ENCODE measurements at regions not wholly inside any gene's neighbourhood (a gene's known extent, or its start where the extent isn't known, plus 50 kb on each side); places are given as distances from the start of the nearest gene placed in this dataset.
"Not testable (repeated sequence)": the region's sequence is repeated elsewhere in the genome, so short reads cannot be mapped to it uniquely, and the experiment has no call there.

- ChIA-PET POLR2A (ENCODE audit: partially characterized antibody) (no interaction called here), CTCF (ENCODE audit: partially characterized antibody) (interaction anchor here (0.8 kb wide), 1 partner anchor 856 kb away, joined by 3 read pairs; no protein-coding TSS in a partner anchor)
- H3K27ac Mint-ChIP-seq, result no peak overlapping the region
- Histone ChIP-seq H3K36me3 (ENCODE audit: insufficient read depth, low read length) (no peaks in the 10 kb centered on the region), H3K4me1 (ENCODE audit: insufficient read depth, low read length) (no peaks in the 10 kb centered on the region), H3K27ac (ENCODE audit: low read depth, low read length) (no peak overlapping the region), H3K9me3 (ENCODE audit: control insufficient read depth in 1 of 2, low read length in 2 of 2) (no peaks in the 10 kb centered on the region), H3K27me3 (ENCODE audit: insufficient read depth, low read length) (peaks cover 3% of the 10 kb centered on the region), H3K4me3 (ENCODE audit: low read length in 2 of 2) (no peak overlapping the region)
- DNase-seq, result no peak
- H3K4me1 Mint-ChIP-seq, result no peaks in the 10 kb centered on the region
- peaks cover 3 to 8% of the 10 kb centered on the region in 2 donors for H3K27me3 Mint-ChIP-seq
- no peak overlapping the region for H3K4me3 Mint-ChIP-seq
- H3K36me3 Mint-ChIP-seq, result no peaks in the 10 kb centered on the region
- H3K9me3 Mint-ChIP-seq, result no peaks in the 10 kb centered on the region
- intact Hi-C loops (cut with micrococcal nuclease), result no loop called here
These were observed 67.6 kb upstream of the DCLK2 start for GRCh38 chr4:150010525-150011126.

GRCh38 chr4:150012851-150013360 is 65.3 kb upstream of the DCLK2 start:
- no peaks in the 10 kb centered on the region for H3K4me1 ChIP-seq (ENCODE audit: insufficient read depth, low read length)
- DNase-seq, result no peak
- Mint-ChIP-seq H3K4me3 (no peak overlapping the region), H3K36me3 (no peaks in the 10 kb centered on the region), H3K9me3 (peaks cover 0 to 3% (median 0%) of the 10 kb centered on the region in 8 donors), H3K4me1 (no peaks in the 10 kb centered on the region), H3K27me3 (peaks cover 2 to 5% of the 10 kb centered on the region in 2 donors), H3K27ac (no peak overlapping the region)
- H3K27me3 ChIP-seq (ENCODE audit: insufficient read depth, low read length), result peaks cover 3% of the 10 kb centered on the region
- POLR2A ChIA-PET (ENCODE audit: partially characterized antibody), result no interaction called here
- no peak overlapping the region for H3K4me3 ChIP-seq (ENCODE audit: low read length in 2 of 2)
- H3K27ac ChIP-seq (ENCODE audit: low read depth, low read length), result no peak overlapping the region
- CTCF ChIA-PET (ENCODE audit: partially characterized antibody), result no interaction called here
- intact Hi-C loops (cut with micrococcal nuclease), result no loop called here
- no peaks in the 10 kb centered on the region for H3K9me3 ChIP-seq (ENCODE audit: control insufficient read depth in 1 of 2, low read length in 2 of 2)
- H3K36me3 ChIP-seq (ENCODE audit: insufficient read depth, low read length), result no peaks in the 10 kb centered on the region

GRCh38 chr4:150015910-150016309 is 62.3 kb upstream of the DCLK2 start:
- POLR2A ChIA-PET (ENCODE audit: partially characterized antibody), result not testable (repeated sequence)

GRCh38 chr4:150016621-150017020 is 61.6 kb upstream of the DCLK2 start:
- CTCF ChIA-PET (ENCODE audit: partially characterized antibody); H3K4me1 ChIP-seq (ENCODE audit: insufficient read depth, low read length); DNase-seq; POLR2A ChIA-PET (ENCODE audit: partially characterized antibody); H3K9me3 ChIP-seq (ENCODE audit: control insufficient read depth in 1 of 2, low read length in 2 of 2); H3K4me3 ChIP-seq (ENCODE audit: low read length in 2 of 2); H3K4me3 Mint-ChIP-seq; H3K27ac Mint-ChIP-seq; H3K4me1 Mint-ChIP-seq; H3K27me3 ChIP-seq (ENCODE audit: insufficient read depth, low read length); H3K36me3 Mint-ChIP-seq; H3K27ac ChIP-seq (ENCODE audit: low read depth, low read length); intact Hi-C loops (cut with micrococcal nuclease); H3K36me3 ChIP-seq (ENCODE audit: insufficient read depth, low read length); H3K9me3 Mint-ChIP-seq: not testable (repeated sequence)
- peaks cover 8 to 11% of the 10 kb centered on the region in 2 donors for H3K27me3 Mint-ChIP-seq

More at GRCh38 chr4:150015910-150016309, 62.3 kb upstream of the DCLK2 start:
- intact Hi-C loops (cut with micrococcal nuclease); H3K9me3 Mint-ChIP-seq; H3K36me3 Mint-ChIP-seq; H3K4me3 ChIP-seq (ENCODE audit: low read length in 2 of 2); H3K4me1 Mint-ChIP-seq; H3K27ac ChIP-seq (ENCODE audit: low read depth, low read length); H3K4me3 Mint-ChIP-seq; H3K9me3 ChIP-seq (ENCODE audit: control insufficient read depth in 1 of 2, low read length in 2 of 2); DNase-seq; H3K27ac Mint-ChIP-seq; H3K4me1 ChIP-seq (ENCODE audit: insufficient read depth, low read length); H3K27me3 ChIP-seq (ENCODE audit: insufficient read depth, low read length); H3K36me3 ChIP-seq (ENCODE audit: insufficient read depth, low read length): not testable (repeated sequence)
- CTCF ChIA-PET (ENCODE audit: partially characterized antibody), result interaction anchor here (2.2 kb wide), 1 partner anchor 851 kb away, joined by 6 read pairs; no protein-coding TSS in a partner anchor
- H3K27me3 Mint-ChIP-seq, result peaks cover 8 to 11% of the 10 kb centered on the region in 2 donors

GRCh38 chr4:150018257-150018656 is 60.0 kb upstream of the DCLK2 start:
- Mint-ChIP-seq H3K27me3 (peaks cover 7 to 11% of the 10 kb centered on the region in 2 donors), H3K9me3 (peaks cover 0 to 7% (median 0%) of the 10 kb centered on the region in 8 donors), H3K4me3 (no peak overlapping the region), H3K4me1 (no peaks in the 10 kb centered on the region), H3K36me3 (no peaks in the 10 kb centered on the region), H3K27ac (no peak overlapping the region)
- no peaks in the 10 kb centered on the region for H3K36me3 ChIP-seq (ENCODE audit: insufficient read depth, low read length)
- intact Hi-C loops (cut with micrococcal nuclease), result no loop called here
- H3K27ac ChIP-seq (ENCODE audit: low read depth, low read length), result no peak overlapping the region
- POLR2A ChIA-PET (ENCODE audit: partially characterized antibody), result no interaction called here
- no peak for DNase-seq
- H3K4me3 ChIP-seq (ENCODE audit: low read length in 2 of 2), result no peak overlapping the region
- H3K9me3 ChIP-seq (ENCODE audit: control insufficient read depth in 1 of 2, low read length in 2 of 2), result no peaks in the 10 kb centered on the region
- H3K4me1 ChIP-seq (ENCODE audit: insufficient read depth, low read length), result no peaks in the 10 kb centered on the region
- H3K27me3 ChIP-seq (ENCODE audit: insufficient read depth, low read length), result no peaks in the 10 kb centered on the region
- CTCF ChIA-PET (ENCODE audit: partially characterized antibody), result no interaction called here

- Histone ChIP-seq H3K4me1 (ENCODE audit: insufficient read depth, low read length) (no peaks in the 10 kb centered on the region), H3K36me3 (ENCODE audit: insufficient read depth, low read length) (no peaks in the 10 kb centered on the region), H3K27me3 (ENCODE audit: insufficient read depth, low read length) (no peaks in the 10 kb centered on the region), H3K4me3 (ENCODE audit: low read length in 2 of 2) (no peak overlapping the region), H3K9me3 (ENCODE audit: control insufficient read depth in 1 of 2, low read length in 2 of 2) (no peaks in the 10 kb centered on the region), H3K27ac (ENCODE audit: low read depth, low read length) (no peak overlapping the region)
- Mint-ChIP-seq H3K27ac (no peak overlapping the region), H3K9me3 (peaks cover 0 to 12% (median 6%) of the 10 kb centered on the region in 8 donors), H3K27me3 (peaks cover 7 to 10% of the 10 kb centered on the region in 2 donors), H3K4me1 (no peaks in the 10 kb centered on the region), H3K4me3 (no peak overlapping the region), H3K36me3 (peaks cover 0 to 2% of the 10 kb centered on the region in 2 donors)
- intact Hi-C loops (cut with micrococcal nuclease), result no loop called here
- no peak for DNase-seq
- ChIA-PET CTCF (ENCODE audit: partially characterized antibody) (no interaction called here), POLR2A (ENCODE audit: partially characterized antibody) (no interaction called here)
These were observed 56.8 kb upstream of the DCLK2 start for GRCh38 chr4:150021483-150021882.

GRCh38 chr4:150023489-150023888 is 54.8 kb upstream of the DCLK2 start:
- DNase-seq, result no peak
- H3K27ac Mint-ChIP-seq, result no peak overlapping the region
- ChIA-PET CTCF (ENCODE audit: partially characterized antibody) (no interaction called here), POLR2A (ENCODE audit: partially characterized antibody) (no interaction called here)
- H3K27me3 Mint-ChIP-seq, result peaks cover 6 to 7% of the 10 kb centered on the region in 2 donors
- H3K4me3 Mint-ChIP-seq, result no peak overlapping the region
- peaks cover 0 to 3% of the 10 kb centered on the region in 2 donors for H3K36me3 Mint-ChIP-seq
- no peaks in the 10 kb centered on the region for H3K4me1 Mint-ChIP-seq
- intact Hi-C loops (cut with micrococcal nuclease), result no loop called here
- H3K36me3 ChIP-seq (ENCODE audit: insufficient read depth, low read length), result no peaks in the 10 kb centered on the region
- peaks cover 0 to 28% (median 20%) of the 10 kb centered on the region in 8 donors for H3K9me3 Mint-ChIP-seq
- H3K4me3 ChIP-seq (ENCODE audit: low read length in 2 of 2), result no peak overlapping the region
- H3K9me3 ChIP-seq (ENCODE audit: control insufficient read depth in 1 of 2, low read length in 2 of 2), result peaks cover 0 to 10% of the 10 kb centered on the region in 2 donors
- H3K4me1 ChIP-seq (ENCODE audit: insufficient read depth, low read length), result no peaks in the 10 kb centered on the region
- no peaks in the 10 kb centered on the region for H3K27me3 ChIP-seq (ENCODE audit: insufficient read depth, low read length)
- no peak overlapping the region for H3K27ac ChIP-seq (ENCODE audit: low read depth, low read length)

Measured in CD4-positive, alpha-beta memory T cell (primary cell).